HEK293 (cell line): ENCODE measurements at regions not wholly inside any gene's neighbourhood (a gene's known extent, or its start where the extent isn't known, plus 50 kb on each side); places are given as distances from the start of the nearest gene placed in this dataset.

Source experiments
- CTCF ChIA-PET: fragments of 350-600 bp; formaldehyde crosslinking; extraction: SDS; loops from one replicate; lab custom pipeline; 2021; ENCODE audit warnings: antibody characterized with exemption; lab: Yijun Ruan, JAX
- POLR2A ChIA-PET: fragments of 300-600 bp; formaldehyde crosslinking; extraction: SDS; loops from one replicate; lab custom pipeline; 2020; ENCODE audit warnings: antibody characterized with exemption, inconsistent platforms; lab: Yijun Ruan, JAX
- H3K27ac ChIP-seq: fragments of 200-500 bp; sonication (Bioruptor generic); 2 replicates; pipeline ENCODE4 v1.5.1; 2014; ENCODE audit warnings: low read depth, low read length, control low read depth, inconsistent platforms; ENCODE audit errors: extremely low read depth
- H3K36me3 ChIP-seq, 2 experiments: fragments of 200-500 bp in 1 of 2; sonication (Bioruptor generic) in 1 of 2; 1 replicate in 1 of 2; 2 replicates in 1 of 2; pipeline ENCODE4 v1.5.1; 2014 to 2017; ENCODE audit warnings: inconsistent platforms in 2 of 2, low read length in 2 of 2; ENCODE audit not compliant: control insufficient read depth in 2 of 2, insufficient read depth in 1 of 2
- H3K4me1 ChIP-seq: fragments of 200-500 bp; sonication (Bioruptor generic); 2 replicates; pipeline ENCODE4 v1.5.1; 2014; ENCODE audit warnings: mild to moderate bottlenecking, low read length, inconsistent platforms; ENCODE audit not compliant: control insufficient read depth, insufficient read depth
- H3K4me3 ChIP-seq: 2 replicates; pipeline ENCODE4 v1.5.1; 2011; ENCODE audit warnings: low read depth, mild to moderate bottlenecking, control low read depth, low read length, moderate library complexity
- H3K9me3 ChIP-seq: fragments of 200-500 bp; sonication (Bioruptor generic); 2 replicates; pipeline ENCODE4 v1.5.1; 2014; ENCODE audit warnings: low read depth, low read length, inconsistent platforms; ENCODE audit not compliant: control insufficient read depth, insufficient read depth
- BCL11B ChIP-seq: fragments of 450-650 bp; formaldehyde crosslinking; IDR thresholded peaks from 2 replicates; pipeline ENCODE4 v1.5.1; 2016; ENCODE audit warnings: low read depth, missing biosample characterization, missing genetic modification characterization
- GLI4 ChIP-seq: fragments of 450-650 bp; formaldehyde crosslinking; IDR thresholded peaks from 2 replicates; pipeline ENCODE4 v1.5.1; 2016; ENCODE audit warnings: missing biosample characterization, missing genetic modification characterization
- HOXD13 ChIP-seq: sonication (generic); formaldehyde crosslinking; IDR thresholded peaks from 2 replicates; pipeline ENCODE4 v1.8.0; 2022; ENCODE audit warnings: missing genetic modification reagents, borderline replicate concordance
- IKZF3 ChIP-seq: fragments of 450-650 bp; IDR thresholded peaks from 2 replicates; pipeline ENCODE4 v1.5.0; 2018; ENCODE audit warnings: missing biosample characterization, mild to moderate bottlenecking, missing genetic modification characterization, moderate library complexity
- KLF1 ChIP-seq: fragments of 450-650 bp; formaldehyde crosslinking; IDR thresholded peaks from 2 replicates; pipeline ENCODE4 v1.5.1; 2016; ENCODE audit warnings: missing biosample characterization, missing genetic modification characterization
- OSR2 ChIP-seq: fragments of 450-650 bp; formaldehyde crosslinking; IDR thresholded peaks from 2 replicates; pipeline ENCODE4 v1.5.1; 2016; ENCODE audit warnings: missing biosample characterization, missing genetic modification characterization
- RBAK ChIP-seq: fragments of 450-650 bp; formaldehyde crosslinking; IDR thresholded peaks from 2 replicates; pipeline ENCODE4 v1.5.1; 2016; ENCODE audit warnings: missing biosample characterization, missing genetic modification characterization
- SETDB1 ChIP-seq: IDR thresholded peaks from one replicate; pipeline ENCODE4 v1.6.1; 2017; ENCODE audit warnings: mild to moderate bottlenecking, low read length, moderate library complexity, mixed read lengths; ENCODE audit not compliant: insufficient read length
- ZBTB8A ChIP-seq: fragments of 450-650 bp; formaldehyde crosslinking; IDR thresholded peaks from 2 replicates; pipeline ENCODE4 v1.5.1; 2016; ENCODE audit warnings: missing biosample characterization, missing genetic modification characterization
- ZEB2 ChIP-seq: fragments of 450-650 bp; formaldehyde crosslinking; IDR thresholded peaks from 2 replicates; pipeline ENCODE4 v1.5.1; 2016; ENCODE audit warnings: missing biosample characterization, missing genetic modification characterization
- ZFP3 ChIP-seq: fragments of 450-650 bp; formaldehyde crosslinking; IDR thresholded peaks from 2 replicates; pipeline ENCODE4 v1.5.1; 2016; ENCODE audit warnings: low read depth, missing biosample characterization, missing genetic modification characterization
- ZFP69B ChIP-seq: fragments of 450-650 bp; formaldehyde crosslinking; IDR thresholded peaks from 2 replicates; pipeline ENCODE4 v1.5.1; 2016; ENCODE audit warnings: missing biosample characterization, missing genetic modification characterization
- ZIC2 ChIP-seq: fragments of 450-650 bp; formaldehyde crosslinking; IDR thresholded peaks from 2 replicates; pipeline ENCODE4 v1.5.1; 2016; ENCODE audit warnings: missing biosample characterization, missing genetic modification characterization
- ZNF114 ChIP-seq: fragments of 450-650 bp; formaldehyde crosslinking; IDR thresholded peaks from 2 replicates; pipeline ENCODE4 v1.5.0; 2017; ENCODE audit warnings: missing biosample characterization, missing genetic modification characterization
- ZNF184 ChIP-seq: fragments of 450-650 bp; IDR thresholded peaks from 2 replicates; pipeline ENCODE4 v1.5.1; 2018; ENCODE audit warnings: missing biosample characterization, mild to moderate bottlenecking, missing genetic modification characterization
- ZNF214 ChIP-seq: fragments of 450-650 bp; formaldehyde crosslinking; IDR thresholded peaks from 2 replicates; pipeline ENCODE4 v1.5.1; 2017; ENCODE audit warnings: missing biosample characterization, mild to moderate bottlenecking, missing genetic modification characterization, borderline replicate concordance
- ZNF239 ChIP-seq: fragments of 450-650 bp; formaldehyde crosslinking; IDR thresholded peaks from 2 replicates; pipeline ENCODE4 v1.5.1; 2016; ENCODE audit warnings: missing biosample characterization, missing genetic modification characterization
- ZNF341 ChIP-seq: fragments of 450-650 bp; formaldehyde crosslinking; IDR thresholded peaks from 2 replicates; pipeline ENCODE4; 2016; ENCODE audit warnings: low read depth, missing biosample characterization, missing genetic modification characterization
- ZNF350 ChIP-seq: fragments of 450-650 bp; formaldehyde crosslinking; IDR thresholded peaks from 2 replicates; pipeline ENCODE4 v1.5.0; 2017; ENCODE audit warnings: missing biosample characterization, mild to moderate bottlenecking, missing genetic modification characterization
- ZNF354C ChIP-seq: fragments of 450-650 bp; formaldehyde crosslinking; IDR thresholded peaks from 2 replicates; pipeline ENCODE4 v1.5.1; 2016; ENCODE audit warnings: missing biosample characterization, missing genetic modification characterization, low read depth, borderline replicate concordance
- ZNF416 ChIP-seq: fragments of 450-650 bp; formaldehyde crosslinking; IDR thresholded peaks from 2 replicates; pipeline ENCODE4 v1.5.1; 2016; ENCODE audit warnings: missing biosample characterization, missing genetic modification characterization
- ZNF585B ChIP-seq: fragments of 450-650 bp; formaldehyde crosslinking; IDR thresholded peaks from 2 replicates; pipeline ENCODE4 v1.5.1; 2016; ENCODE audit warnings: missing biosample characterization, missing genetic modification characterization
- ZNF624 ChIP-seq: fragments of 450-650 bp; formaldehyde crosslinking; IDR thresholded peaks from 2 replicates; pipeline ENCODE4 v1.5.1; 2017; ENCODE audit warnings: missing biosample characterization, missing genetic modification characterization
- ZNF629 ChIP-seq: fragments of 450-650 bp; formaldehyde crosslinking; IDR thresholded peaks from 2 replicates; pipeline ENCODE4 v1.5.1; 2017; ENCODE audit warnings: missing biosample characterization, missing genetic modification characterization
- ZNF670 ChIP-seq: fragments of 450-650 bp; formaldehyde crosslinking; IDR thresholded peaks from 2 replicates; pipeline ENCODE4 v1.5.1; 2016; ENCODE audit warnings: missing biosample characterization, missing genetic modification characterization, low read depth
- ZNF677 ChIP-seq: fragments of 450-650 bp; IDR thresholded peaks from 2 replicates; pipeline ENCODE4 v1.5.0; 2018; ENCODE audit warnings: missing biosample characterization, mild to moderate bottlenecking, missing genetic modification characterization, moderate library complexity
- ZNF701 ChIP-seq: fragments of 450-650 bp; formaldehyde crosslinking; IDR thresholded peaks from 2 replicates; pipeline ENCODE4 v1.5.1; 2016; ENCODE audit warnings: missing biosample characterization, missing genetic modification characterization
- ZNF76 ChIP-seq: fragments of 450-650 bp; formaldehyde crosslinking; IDR thresholded peaks from 2 replicates; pipeline ENCODE4; 2016; ENCODE audit warnings: low read depth, missing biosample characterization, missing genetic modification characterization, borderline replicate concordance
- ZNF837 ChIP-seq: fragments of 450-650 bp; formaldehyde crosslinking; IDR thresholded peaks from 2 replicates; pipeline ENCODE4 v1.5.1; 2016; ENCODE audit warnings: missing biosample characterization, missing genetic modification characterization
- ZSCAN30 ChIP-seq: fragments of 450-650 bp; IDR thresholded peaks from 2 replicates; pipeline ENCODE4 v1.5.1; 2018; ENCODE audit warnings: missing biosample characterization, mild to moderate bottlenecking, missing genetic modification characterization, moderate library complexity
- TF ChIP-seq, protein P1 (sequence below): fragments of 450-650 bp; IDR thresholded peaks from 2 replicates; pipeline ENCODE4 v1.5.1; 2018; ENCODE audit warnings: missing biosample characterization, mild to moderate bottlenecking, missing genetic modification characterization
- TF ChIP-seq, protein P2 (sequence below): fragments of 450-650 bp; formaldehyde crosslinking; IDR thresholded peaks from 2 replicates; pipeline ENCODE4 v1.5.1; 2016; ENCODE audit warnings: missing biosample characterization, missing genetic modification characterization, low read depth
- TF ChIP-seq, protein P3 (sequence below): sonication (generic); formaldehyde crosslinking; IDR thresholded peaks from 2 replicates; pipeline ENCODE4 v1.8.1; 2022; ENCODE audit warnings: mild to moderate bottlenecking, moderate library complexity, missing genetic modification reagents

DNA sequence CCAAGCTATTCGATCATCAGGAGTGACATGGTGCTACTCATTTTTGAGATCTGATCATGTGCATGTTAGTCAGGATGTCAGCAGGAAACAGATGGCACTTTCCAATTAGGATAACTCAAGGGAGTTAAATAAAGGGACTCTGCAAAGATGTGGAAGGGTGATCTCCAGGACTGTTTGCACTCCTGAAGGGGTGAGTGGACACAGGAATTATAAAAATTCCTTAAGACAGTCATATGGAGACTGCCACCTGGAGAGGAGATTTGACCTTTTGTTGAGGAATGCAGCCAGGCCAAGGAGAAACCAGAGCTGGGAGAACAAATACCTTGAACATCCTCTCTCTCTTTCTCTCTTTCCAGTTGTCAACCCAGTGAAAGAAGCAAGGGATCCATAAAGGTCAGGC, 189.1 kb downstream of the GABRG2 start (continued):
- TF ChIP-seq, protein P1, sequence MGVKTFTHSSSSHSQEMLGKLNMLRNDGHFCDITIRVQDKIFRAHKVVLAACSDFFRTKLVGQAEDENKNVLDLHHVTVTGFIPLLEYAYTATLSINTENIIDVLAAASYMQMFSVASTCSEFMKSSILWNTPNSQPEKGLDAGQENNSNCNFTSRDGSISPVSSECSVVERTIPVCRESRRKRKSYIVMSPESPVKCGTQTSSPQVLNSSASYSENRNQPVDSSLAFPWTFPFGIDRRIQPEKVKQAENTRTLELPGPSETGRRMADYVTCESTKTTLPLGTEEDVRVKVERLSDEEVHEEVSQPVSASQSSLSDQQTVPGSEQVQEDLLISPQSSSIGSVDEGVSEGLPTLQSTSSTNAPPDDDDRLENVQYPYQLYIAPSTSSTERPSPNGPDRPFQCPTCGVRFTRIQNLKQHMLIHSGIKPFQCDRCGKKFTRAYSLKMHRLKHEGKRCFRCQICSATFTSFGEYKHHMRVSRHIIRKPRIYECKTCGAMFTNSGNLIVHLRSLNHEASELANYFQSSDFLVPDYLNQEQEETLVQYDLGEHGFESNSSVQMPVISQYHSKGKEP (tag by site-specific recombination): no peak
- TF ChIP-seq ZNF114 (tag by site-specific recombination): no peak
- TF ChIP-seq ZEB2 (tag by site-specific recombination): no peak
- no peak for TF ChIP-seq IKZF3 (tag by site-specific recombination)
- no peak for TF ChIP-seq ZNF354C (tag by site-specific recombination)
- TF ChIP-seq OSR2: no peak
- no peak for TF ChIP-seq ZNF214 (tag by site-specific recombination)
- TF ChIP-seq ZBTB8A (tag by site-specific recombination): no peak

DNA sequence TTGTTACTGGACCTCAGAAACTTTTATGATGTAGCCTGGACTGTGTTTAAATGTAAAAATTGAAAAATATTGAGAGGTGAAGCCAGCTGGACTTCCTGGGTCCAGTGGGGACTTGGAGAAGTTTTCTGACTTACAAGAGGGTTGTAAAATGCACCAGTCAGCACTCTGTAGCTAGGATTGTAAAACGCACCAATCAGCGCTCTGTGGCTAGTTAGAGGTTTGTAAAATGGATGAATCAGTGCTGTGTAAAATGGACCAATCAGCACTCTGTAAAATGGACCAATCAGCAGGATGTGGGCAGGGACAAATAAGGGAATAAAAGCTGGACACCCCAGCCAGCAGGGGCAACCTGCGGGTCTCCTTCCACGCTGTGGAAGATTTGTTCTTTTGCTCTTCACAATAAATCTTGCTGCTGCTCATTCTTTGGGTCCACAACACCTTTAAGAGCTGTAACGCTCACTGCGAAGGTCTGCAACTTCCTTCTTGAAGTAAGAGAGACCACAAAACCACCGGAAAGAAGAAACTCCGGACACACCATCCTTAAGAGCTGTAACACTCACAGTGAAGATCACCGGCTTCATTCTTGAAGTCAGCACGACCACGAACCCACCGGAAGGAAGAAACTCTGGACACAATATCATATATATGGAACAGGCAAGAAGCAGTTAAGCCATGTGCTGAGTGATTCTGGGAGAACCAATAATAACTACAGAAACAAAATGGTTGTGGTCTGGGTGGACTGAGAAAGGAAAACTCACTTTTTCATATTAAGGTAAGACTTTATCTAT, 201.3 kb downstream of the GABRG2 start:
- POLR2A ChIA-PET: no interaction called here
- no peaks in the 10 kb centered on the region for H3K9me3 ChIP-seq
- no peaks in the 10 kb centered on the region for H3K4me1 ChIP-seq
- CTCF ChIA-PET: no interaction called here
- no peak overlapping the region for H3K27ac ChIP-seq
- H3K4me3 ChIP-seq: no peak overlapping the region
- no peak for TF ChIP-seq ZNF837 (tag by site-specific recombination)
- TF ChIP-seq ZNF341 (tag by site-specific recombination): no peak
- TF ChIP-seq ZNF629 (tag by site-specific recombination): no peak
- no peak for TF ChIP-seq ZNF350 (tag by site-specific recombination)
- TF ChIP-seq GLI4: no peak
- no peak for TF ChIP-seq ZFP3 (tag by site-specific recombination)
- TF ChIP-seq ZSCAN30: no peak
- TF ChIP-seq ZFP69B: no peak
- no peak for TF ChIP-seq KLF1 (tag by site-specific recombination)
- no peak for TF ChIP-seq ZNF76 (tag by site-specific recombination)
- TF ChIP-seq ZNF701 (tag by site-specific recombination): no peak
- no peak for TF ChIP-seq ZNF677
- no peak for TF ChIP-seq RBAK (tag by site-specific recombination)
- no peak for TF ChIP-seq ZNF670 (tag by site-specific recombination)
- TF ChIP-seq, all 188 proteins: peak for 0
- H3K36me3 ChIP-seq: no peaks in the 10 kb centered on the region

DNA sequence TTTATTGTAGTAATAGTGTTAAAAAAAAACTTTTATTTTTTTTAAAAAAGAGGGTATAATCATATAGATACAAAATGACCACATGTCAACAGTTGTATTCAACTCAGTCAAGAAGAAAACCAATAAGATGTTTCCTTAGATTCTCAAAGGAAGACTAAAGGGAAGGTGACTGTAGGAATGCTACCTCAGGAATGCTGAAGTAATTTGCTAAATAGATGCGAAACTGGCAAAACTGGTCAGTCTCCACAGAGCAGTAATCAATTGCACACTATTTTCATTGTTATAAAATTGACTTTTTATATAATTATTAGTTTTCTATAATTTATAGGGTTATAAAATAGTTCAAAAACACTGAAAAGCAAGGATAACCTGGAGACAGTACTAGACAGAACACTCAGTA, 204.8 kb downstream of the GABRG2 start:
- Histone ChIP-seq H3K27ac (no peak overlapping the region), H3K9me3 (no peaks in the 10 kb centered on the region), H3K36me3 (no peaks in the 10 kb centered on the region), H3K4me3 (no peak overlapping the region), H3K4me1 (no peaks in the 10 kb centered on the region)
- POLR2A ChIA-PET: no interaction called here
- TF ChIP-seq, protein P2, sequence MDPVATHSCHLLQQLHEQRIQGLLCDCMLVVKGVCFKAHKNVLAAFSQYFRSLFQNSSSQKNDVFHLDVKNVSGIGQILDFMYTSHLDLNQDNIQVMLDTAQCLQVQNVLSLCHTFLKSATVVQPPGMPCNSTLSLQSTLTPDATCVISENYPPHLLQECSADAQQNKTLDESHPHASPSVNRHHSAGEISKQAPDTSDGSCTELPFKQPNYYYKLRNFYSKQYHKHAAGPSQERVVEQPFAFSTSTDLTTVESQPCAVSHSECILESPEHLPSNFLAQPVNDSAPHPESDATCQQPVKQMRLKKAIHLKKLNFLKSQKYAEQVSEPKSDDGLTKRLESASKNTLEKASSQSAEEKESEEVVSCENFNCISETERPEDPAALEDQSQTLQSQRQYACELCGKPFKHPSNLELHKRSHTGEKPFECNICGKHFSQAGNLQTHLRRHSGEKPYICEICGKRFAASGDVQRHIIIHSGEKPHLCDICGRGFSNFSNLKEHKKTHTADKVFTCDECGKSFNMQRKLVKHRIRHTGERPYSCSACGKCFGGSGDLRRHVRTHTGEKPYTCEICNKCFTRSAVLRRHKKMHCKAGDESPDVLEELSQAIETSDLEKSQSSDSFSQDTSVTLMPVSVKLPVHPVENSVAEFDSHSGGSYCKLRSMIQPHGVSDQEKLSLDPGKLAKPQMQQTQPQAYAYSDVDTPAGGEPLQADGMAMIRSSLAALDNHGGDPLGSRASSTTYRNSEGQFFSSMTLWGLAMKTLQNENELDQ (tag by site-specific recombination): no peak
- TF ChIP-seq ZIC2 (tag by site-specific recombination) (no peak), ZNF624 (no peak), ZNF239 (tag by site-specific recombination) (no peak), HOXD13 (CRISPR knock-in tag) (no peak), ZNF184 (tag by site-specific recombination) (no peak), BCL11B (tag by site-specific recombination) (no peak), SETDB1 (no peak), ZNF585B (tag by site-specific recombination) (no peak), ZNF416 (tag by site-specific recombination) (no peak)
- TF ChIP-seq, protein P3, sequence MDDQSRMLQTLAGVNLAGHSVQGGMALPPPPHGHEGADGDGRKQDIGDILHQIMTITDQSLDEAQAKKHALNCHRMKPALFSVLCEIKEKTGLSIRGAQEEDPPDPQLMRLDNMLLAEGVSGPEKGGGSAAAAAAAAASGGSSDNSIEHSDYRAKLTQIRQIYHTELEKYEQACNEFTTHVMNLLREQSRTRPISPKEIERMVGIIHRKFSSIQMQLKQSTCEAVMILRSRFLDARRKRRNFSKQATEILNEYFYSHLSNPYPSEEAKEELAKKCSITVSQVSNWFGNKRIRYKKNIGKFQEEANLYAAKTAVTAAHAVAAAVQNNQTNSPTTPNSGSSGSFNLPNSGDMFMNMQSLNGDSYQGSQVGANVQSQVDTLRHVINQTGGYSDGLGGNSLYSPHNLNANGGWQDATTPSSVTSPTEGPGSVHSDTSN (CRISPR knock-in tag): no peak
- CTCF ChIA-PET: no interaction called here
